Choroid plexus epithelial cell (primary cell): ENCODE measurements at regions not wholly inside any gene's neighbourhood (a gene's known extent, or its start where the extent isn't known, plus 50 kb on each side); places are given as distances from the start of the nearest gene placed in this dataset.
A peak's percentile ranks its signal among the peaks of the same experiment; 100 is the strongest.
"Not testable (repeated sequence)": the region's sequence is repeated elsewhere in the genome, so short reads cannot be mapped to it uniquely, and the experiment has no call there.

ENCODE experiments used
- DNase-seq: peaks from one replicate; pipeline ENCODE4 v3.0.0-alpha.2; 2010; ENCODE audit warnings: low read depth
- H3K4me3 ChIP-seq: 2 replicates; pipeline ENCODE4 v1.5.1; 2011; ENCODE audit warnings: low read depth, mild to moderate bottlenecking, control low read depth, low read length, moderate library complexity
- CTCF ChIP-seq: conservative IDR thresholded peaks from 2 replicates; pipeline ENCODE4 v1.5.1; 2011; ENCODE audit warnings: low read depth, mild to moderate bottlenecking, control low read depth, inconsistent platforms, low read length, moderate library complexity

DNA sequence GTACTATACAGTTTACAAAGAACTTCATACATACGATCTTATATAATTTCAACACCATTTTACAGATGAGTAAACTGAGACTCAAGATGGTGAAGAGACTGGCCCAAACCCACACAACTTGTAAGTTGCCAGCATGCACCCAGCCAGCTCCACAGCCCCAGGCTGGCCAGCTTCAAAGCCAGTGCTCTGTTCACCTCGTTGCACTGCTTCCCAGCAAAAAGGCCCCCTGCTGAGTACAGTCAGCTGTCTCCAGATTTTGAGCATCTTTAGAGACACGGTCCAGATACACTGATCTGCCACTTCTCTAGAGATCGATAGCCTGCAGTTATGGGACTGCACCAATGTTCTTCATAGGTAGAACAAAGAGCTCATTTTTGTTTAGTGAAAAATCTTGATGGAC is 257.2 kb upstream of the CHAC2 start:
- H3K4me3 ChIP-seq = no peak overlapping the region
- TF ChIP-seq CTCF = no peak

GRCh38 chr2:53509831-53510388 is 257.7 kb upstream of the CHAC2 start:
- H3K4me3 ChIP-seq = no peak overlapping the region
- no peak for DNase-seq
- TF ChIP-seq CTCF = no peak

More for the DNA sequence above, 257.2 kb upstream of the CHAC2 start:
- no peak for DNase-seq

DNA sequence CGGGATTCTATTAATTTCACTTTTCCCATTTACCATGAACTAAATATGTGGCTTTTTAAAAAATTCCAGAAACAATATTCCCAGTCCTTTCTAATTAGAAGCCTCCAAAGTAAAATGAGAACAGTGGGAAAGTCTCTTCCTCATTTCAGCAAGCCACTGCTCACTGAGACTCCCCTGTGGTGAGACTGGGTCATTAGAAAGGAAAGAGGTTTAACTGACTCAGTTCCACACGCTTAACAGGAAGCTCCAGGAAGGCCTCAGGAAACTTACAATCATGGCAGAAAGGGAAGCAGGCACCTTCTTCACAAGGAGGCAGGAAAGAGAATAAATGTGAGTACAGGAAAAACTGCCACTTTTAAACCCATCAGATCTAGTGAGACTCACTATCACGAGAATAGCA is 258.9 kb upstream of the CHAC2 start:
- no peak for TF ChIP-seq CTCF
- H3K4me3 ChIP-seq = no peak overlapping the region
- DNase-seq = peak; percentile 2

- DNase-seq, H3K4me3 ChIP-seq: not testable (repeated sequence)
These were observed 260.5 kb upstream of the CHAC2 start for GRCh38 chr2:53507070-53507469.

DNA sequence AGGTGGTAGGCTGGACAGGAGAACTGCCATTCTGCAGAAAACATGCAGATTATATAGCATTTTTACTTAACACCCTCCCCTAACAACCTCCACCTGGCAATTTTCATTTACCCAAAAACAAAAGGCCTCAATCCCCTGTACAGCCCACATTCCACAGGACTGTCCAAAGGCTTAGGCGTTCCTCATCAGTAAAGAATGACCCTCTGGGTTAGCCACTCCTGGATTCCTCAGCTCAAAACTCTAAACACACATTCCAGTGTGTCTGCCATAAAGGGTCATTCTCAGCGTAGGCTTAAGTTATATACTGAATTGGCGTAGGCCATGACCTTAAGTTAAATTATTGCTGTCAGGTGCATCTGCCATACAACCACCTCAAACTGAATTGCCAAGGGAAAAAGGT is 261.8 kb upstream of the CHAC2 start:
- H3K4me3 ChIP-seq = no peak overlapping the region
- no peak for TF ChIP-seq CTCF
- no peak for DNase-seq

DNA sequence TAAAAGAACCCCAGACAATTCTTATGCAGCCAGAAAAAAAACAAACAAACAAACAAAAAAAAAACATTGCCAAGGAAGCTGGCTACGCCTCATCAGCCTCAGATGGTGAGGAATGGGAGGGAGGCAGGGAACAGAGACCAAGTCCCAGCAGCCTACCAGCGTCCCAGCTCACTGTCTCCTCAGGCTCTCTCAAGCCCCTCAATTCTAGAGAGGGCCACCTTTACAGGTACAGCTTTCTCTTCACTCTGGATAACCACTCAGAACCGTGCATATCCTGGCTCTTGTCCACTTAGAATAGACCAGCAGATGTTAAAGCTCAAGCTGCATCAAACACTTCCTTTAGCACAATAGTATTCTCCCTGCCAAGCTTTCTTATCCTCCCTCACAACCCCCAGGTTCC is 263.1 kb upstream of the CHAC2 start:
- no peak for TF ChIP-seq CTCF
- H3K4me3 ChIP-seq = no peak overlapping the region
- DNase-seq = no peak

DNA sequence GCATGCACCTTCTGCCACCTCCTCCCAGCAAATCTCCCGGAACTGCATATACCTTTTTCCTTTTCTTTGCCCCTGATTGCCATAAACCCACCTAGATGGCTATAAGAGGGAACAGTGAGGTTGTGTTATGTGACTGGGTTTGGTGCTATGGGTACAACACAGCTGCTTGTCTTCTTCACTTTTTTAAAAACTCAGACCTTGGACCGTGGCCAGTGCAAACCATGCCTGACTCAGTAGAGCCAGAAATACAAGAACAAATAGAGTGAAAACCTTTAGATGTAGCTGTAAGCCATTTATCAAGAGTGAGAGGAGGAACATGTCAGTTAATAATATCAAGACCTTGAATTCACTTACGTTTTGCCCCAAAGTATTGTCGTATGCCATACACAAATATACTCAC is 267.4 kb upstream of the CHAC2 start:
- no peak for DNase-seq
- no peak overlapping the region for H3K4me3 ChIP-seq
- no peak for TF ChIP-seq CTCF

DNA sequence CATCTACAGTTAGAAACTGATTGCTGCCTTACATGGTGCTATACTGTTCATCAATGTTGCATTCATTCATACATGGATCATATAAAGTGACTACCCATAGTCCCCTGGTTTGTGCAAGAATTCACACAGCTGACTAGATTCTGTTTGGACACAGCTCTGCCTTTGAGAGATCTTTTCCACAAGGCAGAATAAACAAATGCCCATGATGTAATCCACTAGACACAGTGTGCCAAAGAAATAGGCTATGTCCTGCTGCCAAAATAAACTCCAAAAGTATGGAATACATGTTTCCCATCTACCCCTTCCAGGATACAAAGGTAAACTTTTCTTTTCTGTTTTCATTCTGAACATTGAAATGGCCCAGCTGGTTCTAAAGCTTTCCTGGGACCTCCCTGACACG is 269.4 kb upstream of the CHAC2 start:
- peak; percentile 4 for DNase-seq
- H3K4me3 ChIP-seq = no peak overlapping the region
- no peak for TF ChIP-seq CTCF
